Adrenal gland (tissue), 9 donors: ENCODE measurements at regions not wholly inside any gene's neighbourhood (a gene's known extent, or its start where the extent isn't known, plus 50 kb on each side); places are given as distances from the start of the nearest gene placed in this dataset.
"Not testable (repeated sequence)": the region's sequence is repeated elsewhere in the genome, so short reads cannot be mapped to it uniquely, and the experiment has no call there.

Source experiments
- DNase-seq, 7 donors: peaks; one replicate each; pipeline ENCODE4 v3.0.0-alpha.2; 2019 to 2020
- H3K27ac ChIP-seq, 5 donors: fragments of 200-600 bp; sonication (generic) in 4 of 5; 1 replicate in 3 of 5; 2 replicates in 2 of 5; pipeline versions ENCODE4 v1.5.1 to v1.8.0; 2016 to 2020; ENCODE audit warnings: mild to moderate bottlenecking in 1 of 5
- H3K27me3 ChIP-seq: fragments of 200-600 bp; 2 replicates; pipeline ENCODE4 v1.8.0; 2021
- H3K36me3 ChIP-seq, 2 donors: fragments of 200-600 bp; replicated peaks in 1 of 2; 1 replicate in 1 of 2; 2 replicates in 1 of 2; pipeline versions ENCODE4 v1.5.1 to v1.8.0; 2018 to 2022
- H3K4me1 ChIP-seq, 2 donors: fragments of 200-600 bp; replicated peaks in 1 of 2; 1 replicate in 1 of 2; 2 replicates in 1 of 2; pipeline versions ENCODE4 v1.5.1 to v1.8.0; 2018 to 2021
- H3K4me3 ChIP-seq, 4 donors: fragments of 200-600 bp; sonication (generic) in 3 of 4; one replicate each; pipeline ENCODE4 v1.5.1; 2016 to 2018
- H3K9me3 ChIP-seq, 3 donors: fragments of 200-600 bp; sonication (generic) in 1 of 3; replicated peaks in 1 of 3; 1 replicate in 2 of 3; 2 replicates in 1 of 3; pipeline versions ENCODE4 v1.5.1 to v1.8.0; 2016 to 2021
- POLR2A ChIP-seq, 2 donors: fragments of 450-650 bp; IDR thresholded peaks; one replicate each; pipeline ENCODE4 v1.6.1; 2017; ENCODE audit warnings: antibody characterized with exemption in 2 of 2, mild to moderate bottlenecking in 2 of 2, moderate library complexity in 1 of 2
- WGBS, 4 donors: extraction: QIAGEN DNeasy Blood & Tissue Kit in 2 of 4; methylation state at CpG; one replicate each; pipeline versions ENCODE4 v1.1.5 to v1.1.7; 2013 to 2017; 5-methylcytosine and 5-hydroxymethylcytosine counted together
- intact Hi-C, 2 donors: fragments of 100-400 bp; cut with DNase I; formaldehyde crosslinking; loops; one replicate each; pipeline versions ENCODE4 v1.14.1 to v1.15.0; 2022 to 2023
- TF ChIP-seq, protein P1 (sequence below), 6 experiments: fragments of 450-650 bp in 4 of 6; fragments of 200-600 bp in 2 of 6; sonication (generic) in 1 of 6; IDR thresholded peaks; 1 replicate in 5 of 6; 2 replicates in 1 of 6; pipeline versions ENCODE4 v1.5.1 to v1.8.0; 2016 to 2021; ENCODE audit warnings: antibody characterized with exemption in 6 of 6, mild to moderate bottlenecking in 2 of 6, moderate library complexity in 1 of 6
- donor health status: healthy with polysubstance abuse.
- donor health status: Bipolar disorder and iron deficiency.
- donor health status: DM: yes; HTN: yes; CAD: no.
- donor health status: DM: no; HTN: no; CAD: no.
- donor health status: DM: no; HTN: no; CAD: no.

DNA sequence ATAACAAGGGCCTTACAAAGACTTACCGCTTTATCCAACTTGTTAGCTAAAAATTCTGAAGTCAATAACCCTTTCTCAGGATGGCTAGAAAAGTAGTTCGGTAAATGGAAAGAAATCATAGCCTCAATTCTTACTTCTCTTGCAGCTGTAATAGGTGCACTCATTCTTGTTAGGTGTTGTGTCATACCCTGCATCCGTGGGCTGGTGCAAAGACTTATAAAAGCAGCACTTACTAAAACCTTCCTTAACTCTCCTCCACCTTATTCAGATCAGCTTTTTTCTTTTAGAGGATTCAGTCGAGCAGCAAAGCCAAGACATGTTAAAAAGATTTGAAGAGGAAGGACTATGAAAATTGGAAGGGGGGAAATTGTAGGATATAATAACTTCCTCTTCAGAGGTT is 238.2 kb upstream of the DIO3 start:
- intact Hi-C loops, result no loop called here
- DNase-seq, result no peak
- H3K4me3 ChIP-seq, result no peak overlapping the region
- no peak overlapping the region for H3K27ac ChIP-seq
- H3K4me1 ChIP-seq, result no peaks in the 10 kb centered on the region
- H3K27me3 ChIP-seq, result no peaks in the 10 kb centered on the region
- no peaks in the 10 kb centered on the region for H3K9me3 ChIP-seq
- TF ChIP-seq POLR2A (IDR thresholded peaks at IDR 0.05), result no peak
- TF ChIP-seq, protein P1, sequence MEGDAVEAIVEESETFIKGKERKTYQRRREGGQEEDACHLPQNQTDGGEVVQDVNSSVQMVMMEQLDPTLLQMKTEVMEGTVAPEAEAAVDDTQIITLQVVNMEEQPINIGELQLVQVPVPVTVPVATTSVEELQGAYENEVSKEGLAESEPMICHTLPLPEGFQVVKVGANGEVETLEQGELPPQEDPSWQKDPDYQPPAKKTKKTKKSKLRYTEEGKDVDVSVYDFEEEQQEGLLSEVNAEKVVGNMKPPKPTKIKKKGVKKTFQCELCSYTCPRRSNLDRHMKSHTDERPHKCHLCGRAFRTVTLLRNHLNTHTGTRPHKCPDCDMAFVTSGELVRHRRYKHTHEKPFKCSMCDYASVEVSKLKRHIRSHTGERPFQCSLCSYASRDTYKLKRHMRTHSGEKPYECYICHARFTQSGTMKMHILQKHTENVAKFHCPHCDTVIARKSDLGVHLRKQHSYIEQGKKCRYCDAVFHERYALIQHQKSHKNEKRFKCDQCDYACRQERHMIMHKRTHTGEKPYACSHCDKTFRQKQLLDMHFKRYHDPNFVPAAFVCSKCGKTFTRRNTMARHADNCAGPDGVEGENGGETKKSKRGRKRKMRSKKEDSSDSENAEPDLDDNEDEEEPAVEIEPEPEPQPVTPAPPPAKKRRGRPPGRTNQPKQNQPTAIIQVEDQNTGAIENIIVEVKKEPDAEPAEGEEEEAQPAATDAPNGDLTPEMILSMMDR (IDR thresholded peaks at IDR 0.05), result no peak
- H3K36me3 ChIP-seq, result no peaks in the 10 kb centered on the region
- 82 to 89% (median 87%) methylated on average over 4 of the region's 4 CpGs for WGBS, 4 donors

DNA sequence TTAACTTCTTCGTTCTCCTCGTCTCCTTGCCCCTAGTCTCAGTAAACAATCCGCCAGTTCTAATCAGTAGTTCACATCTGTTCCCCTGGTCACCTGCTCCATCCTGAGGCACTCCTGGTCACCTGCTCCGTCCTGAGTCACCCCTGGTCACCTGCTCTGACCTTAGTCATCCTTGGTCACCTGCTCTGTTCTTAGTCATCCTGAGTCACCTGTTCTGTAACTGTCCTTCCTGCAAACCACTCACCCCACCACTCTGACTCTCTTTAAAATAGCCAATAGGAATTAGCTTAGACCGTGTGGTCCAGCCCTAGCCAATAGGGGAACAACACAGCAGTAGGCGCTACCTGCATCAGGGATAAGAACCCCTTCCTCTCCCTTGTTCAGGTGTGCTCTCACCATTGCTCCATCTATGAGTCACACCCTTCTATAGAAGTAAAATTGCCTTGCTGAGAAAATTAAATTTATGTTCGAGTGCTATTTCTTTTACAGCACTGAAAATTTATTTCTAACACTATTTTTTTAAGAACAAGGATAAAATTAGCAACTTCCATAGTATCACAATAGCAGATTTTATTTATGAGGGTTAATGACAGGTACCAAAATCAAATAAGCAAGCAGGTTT is 237.6 kb upstream of the DIO3 start:
- H3K36me3 ChIP-seq, DNase-seq, H3K27me3 ChIP-seq, H3K9me3 ChIP-seq, H3K4me1 ChIP-seq, intact Hi-C loops, H3K4me3 ChIP-seq, H3K27ac ChIP-seq: not testable (repeated sequence)
- 81 to 90% (median 85%) methylated on average over 7 of the region's 7 CpGs for WGBS, 4 donors

DNA sequence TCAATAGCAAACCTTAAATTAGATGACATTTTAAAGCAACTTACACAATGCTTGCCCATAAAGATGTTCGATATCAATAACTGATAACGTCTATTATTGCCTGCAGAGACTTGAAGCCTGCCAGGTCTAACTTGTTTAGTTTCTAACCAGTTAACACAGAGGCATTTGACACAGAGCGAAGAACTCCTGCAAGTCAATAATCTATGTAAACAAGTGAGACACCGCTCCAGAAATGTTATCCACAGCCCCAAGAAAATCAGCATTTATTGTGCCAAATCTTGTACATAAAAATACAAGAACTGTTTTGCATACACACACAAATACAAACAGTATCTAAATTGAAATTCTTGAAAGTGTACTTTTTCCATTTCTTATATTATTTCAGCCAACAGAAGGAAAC is 236.0 kb upstream of the DIO3 start:
- H3K4me3 ChIP-seq, result no peak overlapping the region
- no peak for DNase-seq
- H3K36me3 ChIP-seq, result no peaks in the 10 kb centered on the region
- H3K4me1 ChIP-seq, result no peaks in the 10 kb centered on the region
- no peak overlapping the region for H3K27ac ChIP-seq
- intact Hi-C loops, result no loop called here
- 84 to 92% (median 88%) methylated on average over 4 of the region's 4 CpGs for WGBS, 4 donors
- no peaks in the 10 kb centered on the region for H3K27me3 ChIP-seq
- H3K9me3 ChIP-seq, result no peaks in the 10 kb centered on the region
- no peak for TF ChIP-seq POLR2A (IDR thresholded peaks at IDR 0.05)
- TF ChIP-seq, protein P1 (IDR thresholded peaks at IDR 0.05), result no peak

DNA sequence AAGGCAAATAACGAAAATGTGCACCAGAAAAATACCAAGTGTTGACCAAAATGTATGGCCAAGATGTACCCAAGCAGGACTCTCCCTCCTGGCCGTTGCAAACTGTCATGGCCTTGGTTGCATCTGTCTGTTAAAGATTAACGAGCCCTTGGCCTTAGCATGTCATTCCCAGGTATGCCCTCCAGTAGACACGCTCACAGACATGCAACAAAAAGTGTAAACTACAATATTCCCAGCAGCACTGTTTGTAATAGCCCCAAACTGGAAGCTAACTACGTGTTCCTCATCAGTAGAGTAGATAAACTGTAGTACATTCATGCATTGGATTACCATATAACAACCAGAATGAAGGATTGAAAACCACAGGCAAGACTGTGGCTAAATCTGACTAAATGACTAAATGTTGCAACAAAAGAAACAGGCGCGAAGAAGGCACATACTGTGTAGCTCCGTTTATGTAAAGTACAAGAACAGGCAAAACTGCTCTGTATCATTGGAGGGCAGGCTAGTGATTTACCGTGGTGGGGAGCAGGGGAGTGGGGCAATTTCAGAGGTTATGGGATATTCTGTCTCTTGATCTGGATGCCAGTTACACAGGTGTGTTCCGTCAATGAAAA is 232.8 kb upstream of the DIO3 start:
- H3K9me3 ChIP-seq, result no peaks in the 10 kb centered on the region
- intact Hi-C loops, result no loop called here
- no peak overlapping the region for H3K27ac ChIP-seq
- 65 to 77% (median 69%) methylated on average over 10 of the region's 10 CpGs for WGBS, 4 donors
- H3K4me1 ChIP-seq, result no peaks in the 10 kb centered on the region
- no peaks in the 10 kb centered on the region for H3K36me3 ChIP-seq
- no peak for DNase-seq
- TF ChIP-seq POLR2A (IDR thresholded peaks at IDR 0.05), result no peak
- TF ChIP-seq, protein P1 (IDR thresholded peaks at IDR 0.05), result no peak
- H3K4me3 ChIP-seq, result no peak overlapping the region
- peaks cover 4% of the 10 kb centered on the region for H3K27me3 ChIP-seq
